ENCODE measurements at regions not wholly inside any gene's neighbourhood (a gene's known extent, or its start where the extent isn't known, plus 50 kb on each side); places are given as distances from the start of the nearest gene placed in this dataset.

GRCh38 chr18:79611040-79611681 is 68.4 kb upstream of the CTDP1 start:
- DNase-seq = no peak

GRCh38 chr18:79612291-79613108 is 67.1 kb upstream of the CTDP1 start:
- no peak for DNase-seq

- no peak for DNase-seq
Observed at GRCh38 chr18:79613186-79613931, 66.2 kb upstream of the CTDP1 start.

GRCh38 chr18:79614211-79614955 is 65.2 kb upstream of the CTDP1 start:
- DNase-seq = no peak

- no peak for DNase-seq
Observed at GRCh38 chr18:79615091-79615490, 64.5 kb upstream of the CTDP1 start.

GRCh38 chr18:79615586-79615985 is 64.0 kb upstream of the CTDP1 start:
- DNase-seq = no peak

- DNase-seq = no peak
Observed at GRCh38 chr18:79616651-79617510, 62.7 kb upstream of the CTDP1 start.

GRCh38 chr18:79617511-79618500 is 61.8 kb upstream of the CTDP1 start:
- no peak for DNase-seq

GRCh38 chr18:79620576-79621165 is 58.9 kb upstream of the CTDP1 start:
- DNase-seq = no peak

- no peak for DNase-seq
Observed at GRCh38 chr18:79621501-79621900, 58.1 kb upstream of the CTDP1 start.

GRCh38 chr18:79622004-79622403 is 57.6 kb upstream of the CTDP1 start:
- DNase-seq = no peak

GRCh38 chr18:79624356-79625170 is 55.0 kb upstream of the CTDP1 start:
- DNase-seq = peak; percentile 79

GRCh38 chr18:79625195-79625923 is 54.2 kb upstream of the CTDP1 start:
- peak; percentile 99 for DNase-seq

GRCh38 chr18:79625924-79626561 is 53.6 kb upstream of the CTDP1 start:
- no peak for DNase-seq

GRCh38 chr18:79626905-79627749 is 52.5 kb upstream of the CTDP1 start:
- DNase-seq = no peak

GRCh38 chr18:79627750-79628294 is 51.8 kb upstream of the CTDP1 start:
- DNase-seq = no peak

All from MV-4-11 (cell line).